ENCODE measurements at regions not wholly inside any gene's neighbourhood (a gene's known extent, or its start where the extent isn't known, plus 50 kb on each side); places are given as distances from the start of the nearest gene placed in this dataset.

DNA sequence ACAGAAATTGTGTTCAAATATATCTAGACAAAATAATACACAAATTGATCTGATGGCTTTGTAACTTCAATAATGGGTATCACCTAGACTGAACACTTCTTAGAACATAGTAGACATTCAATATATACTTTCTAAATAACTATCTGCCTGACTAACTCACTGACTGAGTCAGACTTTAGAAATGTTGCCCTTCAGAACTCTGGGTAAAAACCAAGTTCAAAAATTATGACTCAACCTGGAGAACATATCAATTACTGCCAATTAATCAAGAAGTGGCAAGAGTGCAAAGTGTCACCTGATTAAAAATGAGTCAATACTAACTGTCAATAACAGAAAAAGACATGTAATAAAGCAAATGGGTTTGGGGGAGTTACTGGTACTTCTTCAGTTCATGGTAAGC, 144.6 kb upstream of the TMCO5A start:
- TF ChIP-seq, protein P1, sequence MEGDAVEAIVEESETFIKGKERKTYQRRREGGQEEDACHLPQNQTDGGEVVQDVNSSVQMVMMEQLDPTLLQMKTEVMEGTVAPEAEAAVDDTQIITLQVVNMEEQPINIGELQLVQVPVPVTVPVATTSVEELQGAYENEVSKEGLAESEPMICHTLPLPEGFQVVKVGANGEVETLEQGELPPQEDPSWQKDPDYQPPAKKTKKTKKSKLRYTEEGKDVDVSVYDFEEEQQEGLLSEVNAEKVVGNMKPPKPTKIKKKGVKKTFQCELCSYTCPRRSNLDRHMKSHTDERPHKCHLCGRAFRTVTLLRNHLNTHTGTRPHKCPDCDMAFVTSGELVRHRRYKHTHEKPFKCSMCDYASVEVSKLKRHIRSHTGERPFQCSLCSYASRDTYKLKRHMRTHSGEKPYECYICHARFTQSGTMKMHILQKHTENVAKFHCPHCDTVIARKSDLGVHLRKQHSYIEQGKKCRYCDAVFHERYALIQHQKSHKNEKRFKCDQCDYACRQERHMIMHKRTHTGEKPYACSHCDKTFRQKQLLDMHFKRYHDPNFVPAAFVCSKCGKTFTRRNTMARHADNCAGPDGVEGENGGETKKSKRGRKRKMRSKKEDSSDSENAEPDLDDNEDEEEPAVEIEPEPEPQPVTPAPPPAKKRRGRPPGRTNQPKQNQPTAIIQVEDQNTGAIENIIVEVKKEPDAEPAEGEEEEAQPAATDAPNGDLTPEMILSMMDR (IDR thresholded peaks at IDR 0.05): no peak
- no peak for TF ChIP-seq POLR2A (IDR thresholded peaks at IDR 0.05)
- H3K4me3 ChIP-seq (ENCODE audit: low read depth, poor library complexity, severe bottlenecking): no peak overlapping the region
- no peak for DNase-seq (ENCODE audit: low spot score in 2 of 2)
- intact Hi-C loops (cut with DNase I; ENCODE audit: low total_unique reads): no loop called here

DNA sequence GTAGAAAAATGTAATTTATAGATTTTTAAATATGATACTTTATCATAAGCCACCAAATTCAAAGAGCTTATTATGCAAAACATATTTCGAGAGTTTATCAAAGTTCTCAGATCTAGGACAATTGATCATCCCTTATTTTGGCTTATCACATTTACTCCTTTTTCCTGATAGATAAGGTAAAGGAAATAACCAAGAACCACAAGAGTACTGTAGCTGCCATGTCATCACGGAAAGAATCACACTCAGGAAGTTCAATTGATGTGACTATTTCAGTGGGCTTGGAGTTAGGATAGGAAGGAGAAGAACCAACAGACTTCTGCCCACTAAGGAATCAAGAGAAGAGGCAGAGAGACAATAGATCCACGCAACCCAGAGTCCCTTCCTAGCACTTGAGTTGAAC, 142.7 kb upstream of the TMCO5A start:
- intact Hi-C loops (cut with DNase I; ENCODE audit: low total_unique reads): no loop called here
- no peak for TF ChIP-seq POLR2A (IDR thresholded peaks at IDR 0.05)
- TF ChIP-seq, protein P1 (IDR thresholded peaks at IDR 0.05): no peak
- no peak for DNase-seq (ENCODE audit: low spot score in 2 of 2)
- 77 to 86% methylated on average over 3 of the region's 3 CpGs for WGBS, 2 donors
- H3K4me3 ChIP-seq (ENCODE audit: low read depth, poor library complexity, severe bottlenecking): no peak overlapping the region

DNA sequence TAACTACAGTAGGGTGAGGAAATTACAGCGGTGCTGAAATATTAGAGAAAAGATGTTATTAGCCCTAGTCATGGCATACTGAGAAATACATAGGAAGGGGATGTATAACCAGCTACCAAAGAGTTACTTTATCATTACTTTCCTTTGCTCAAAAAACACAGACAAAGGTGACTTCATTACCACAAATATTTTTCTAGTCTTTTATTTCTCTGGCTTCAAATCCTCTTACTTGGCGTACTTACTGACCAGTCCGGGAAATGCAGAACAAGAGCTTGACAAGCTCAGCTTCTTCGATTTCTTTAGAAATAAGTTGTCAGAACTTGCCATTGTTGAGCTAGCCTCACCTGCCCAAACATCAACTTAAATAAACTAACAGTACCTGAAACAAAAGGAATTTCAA, 142.1 kb upstream of the TMCO5A start:
- DNase-seq (ENCODE audit: low spot score in 2 of 2): no peak
- WGBS, 2 donors: 81 to 87% methylated on average over 4 of the region's 4 CpGs
- intact Hi-C loops (cut with DNase I; ENCODE audit: low total_unique reads): no loop called here
- TF ChIP-seq POLR2A (IDR thresholded peaks at IDR 0.05): no peak
- TF ChIP-seq, protein P1 (IDR thresholded peaks at IDR 0.05): no peak
- no peak overlapping the region for H3K4me3 ChIP-seq (ENCODE audit: low read depth, poor library complexity, severe bottlenecking)

DNA sequence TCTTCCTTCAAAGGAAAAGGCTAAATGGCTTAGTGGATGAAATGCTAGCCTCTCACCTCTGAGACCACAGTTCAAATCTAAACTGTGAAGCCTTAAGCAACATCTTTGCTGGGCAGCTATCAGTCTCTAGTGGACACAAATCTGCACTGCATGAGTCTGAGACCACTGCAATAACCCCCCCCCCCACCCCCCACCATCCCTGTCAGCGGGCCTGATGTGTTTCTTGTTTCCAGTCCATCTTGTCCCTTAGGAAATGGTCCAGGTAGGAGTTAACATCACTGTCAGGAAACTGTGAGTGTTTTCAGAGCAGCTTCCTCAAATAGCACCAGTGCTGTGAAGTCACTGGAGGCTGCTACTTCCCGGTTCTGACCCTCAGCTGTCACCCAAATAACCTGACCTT, 140.6 kb upstream of the TMCO5A start:
- DNase-seq (ENCODE audit: low spot score in 2 of 2): no peak
- intact Hi-C loops (cut with DNase I; ENCODE audit: low total_unique reads): no loop called here
- H3K4me3 ChIP-seq (ENCODE audit: low read depth, poor library complexity, severe bottlenecking): no peak overlapping the region
- TF ChIP-seq, protein P1 (IDR thresholded peaks at IDR 0.05): no peak
- no peak for TF ChIP-seq POLR2A (IDR thresholded peaks at IDR 0.05)
- WGBS, 2 donors: 51 to 54% methylated on average over 2 of the region's 2 CpGs

DNA sequence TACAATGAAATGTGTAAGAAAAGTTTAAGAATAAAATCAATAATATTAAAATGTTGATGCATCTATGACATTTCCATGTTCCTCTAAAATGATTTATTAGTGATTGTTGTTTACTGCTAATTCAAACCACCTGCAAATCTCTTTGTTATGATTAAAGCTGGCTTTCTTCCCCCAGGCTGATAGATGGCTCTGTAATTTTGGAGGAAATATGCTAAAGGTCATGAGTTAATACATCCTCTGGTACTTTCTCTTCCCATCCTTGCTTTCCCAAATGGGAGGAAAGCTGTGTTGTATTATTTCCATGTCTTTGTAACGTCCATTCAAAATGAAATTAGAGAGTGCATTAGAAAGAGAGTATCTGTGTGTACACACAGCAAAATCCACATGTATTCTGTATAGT, 139.5 kb upstream of the TMCO5A start:
- intact Hi-C loops (cut with DNase I; ENCODE audit: low total_unique reads): no loop called here

DNA sequence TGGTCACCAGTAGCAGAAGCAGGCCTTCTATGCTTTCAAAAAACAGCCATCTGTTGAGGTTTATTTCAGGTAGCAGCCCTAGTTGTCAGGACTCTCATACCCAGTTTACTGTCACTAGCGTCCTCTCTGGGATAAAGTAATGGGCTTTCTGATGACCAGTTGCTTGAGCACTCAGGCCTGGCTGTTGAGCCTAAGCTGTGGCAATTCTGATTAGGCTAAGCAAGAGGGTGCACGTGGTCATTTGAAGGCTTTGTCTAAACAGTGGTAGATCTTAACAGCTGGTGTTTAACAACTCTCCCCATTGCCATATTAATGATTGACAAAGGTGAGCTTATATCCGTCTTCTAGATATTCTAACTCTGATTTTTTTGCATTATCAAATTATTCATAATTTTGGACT, 132.9 kb upstream of the TMCO5A start:
- intact Hi-C loops (cut with DNase I; ENCODE audit: low total_unique reads): no loop called here
- no peak for DNase-seq (ENCODE audit: low spot score in 2 of 2)
- TF ChIP-seq, protein P1 (IDR thresholded peaks at IDR 0.05): no peak
- no peak overlapping the region for H3K4me3 ChIP-seq (ENCODE audit: low read depth, poor library complexity, severe bottlenecking)
- 85 to 88% methylated on average over 3 of the region's 3 CpGs for whole genome bisulfite sequencing, 2 donors

More for the DNA sequence above, 139.5 kb upstream of the TMCO5A start:
- DNase-seq (ENCODE audit: low spot score in 2 of 2): no peak
- no peak overlapping the region for H3K4me3 ChIP-seq (ENCODE audit: low read depth, poor library complexity, severe bottlenecking)
- TF ChIP-seq, protein P1 (IDR thresholded peaks at IDR 0.05): no peak
- TF ChIP-seq POLR2A (IDR thresholded peaks at IDR 0.05): no peak
- 26 to 39% methylated on average over 1 of the region's 1 CpG for WGBS, 2 donors

Measured in lower leg skin (tissue), 4 donors.